Neural cell (in vitro differentiated cells): ENCODE measurements at regions not wholly inside any gene's neighbourhood (a gene's known extent, or its start where the extent isn't known, plus 50 kb on each side); places are given as distances from the start of the nearest gene placed in this dataset.

Experiments
- CTCF ChIP-seq: fragments of 450-650 bp; IDR thresholded peaks from 2 replicates; pipeline ENCODE4 v1.5.1; 2014; ENCODE audit warnings: antibody characterized with exemption, mild to moderate bottlenecking, moderate library complexity; ENCODE audit not compliant: poor library complexity, severe bottlenecking
- EP300 ChIP-seq: fragments of 450-650 bp; conservative IDR thresholded peaks from 2 replicates; pipeline ENCODE4 v1.6.1; 2014; ENCODE audit warnings: antibody characterized with exemption, mild to moderate bottlenecking, moderate library complexity; ENCODE audit not compliant: poor library complexity, severe bottlenecking
- EZH2 ChIP-seq: fragments of 200-600, 300-800 bp; shearing (Covaris generic), sonication (generic); IDR thresholded peaks from 2 replicates; pipeline ENCODE4 v1.6.1; 2014; ENCODE audit warnings: antibody characterized with exemption, low read length, borderline replicate concordance, mild to moderate bottlenecking; ENCODE audit not compliant: insufficient read depth, poor library complexity, severe bottlenecking
- MXI1 ChIP-seq: fragments of 450-650 bp; conservative IDR thresholded peaks from 2 replicates; pipeline ENCODE4 v1.6.1; 2014; ENCODE audit warnings: antibody characterized with exemption, mild to moderate bottlenecking; ENCODE audit not compliant: poor library complexity, severe bottlenecking
- POLR2AphosphoS5 ChIP-seq: IDR thresholded peaks from 2 replicates; pipeline ENCODE4 v1.6.1; 2012
- RAD21 ChIP-seq: fragments of 450-650 bp; conservative IDR thresholded peaks from 2 replicates; pipeline ENCODE4 v1.6.1; 2014; ENCODE audit warnings: antibody characterized with exemption, mild to moderate bottlenecking, moderate library complexity
- REST ChIP-seq: IDR thresholded peaks from 2 replicates; pipeline ENCODE4 v1.6.1; 2012; ENCODE audit warnings: borderline replicate concordance
- TAF1 ChIP-seq: IDR thresholded peaks from 2 replicates; pipeline ENCODE4 v1.6.1; 2012; ENCODE audit warnings: low read depth

GRCh38 chr2:128380961-128381938 lies 62.6 kb upstream of the HS6ST1 start:
- no peak for TF ChIP-seq EP300
- TF ChIP-seq CTCF = no peak
- TF ChIP-seq EZH2 = no peak
- TF ChIP-seq RAD21 = no peak
- no peak for TF ChIP-seq POLR2AphosphoS5
- no peak for TF ChIP-seq TAF1
- TF ChIP-seq MXI1 = no peak
- no peak for TF ChIP-seq REST
